K562 (cell line): ENCODE measurements at regions not wholly inside any gene's neighbourhood (a gene's known extent, or its start where the extent isn't known, plus 50 kb on each side); places are given as distances from the start of the nearest gene placed in this dataset.

ENCODE experiments used
- CBFB ChIP-seq: sonication (generic); formaldehyde crosslinking; IDR thresholded peaks from 2 replicates; pipeline ENCODE4 v1.4.0; 2020; ENCODE audit warnings: mild to moderate bottlenecking, missing genetic modification reagents
- CHCHD3 ChIP-seq: fragments of 250-450 bp; sonication (Bioruptor Pico); IDR thresholded peaks from 2 replicates; pipeline ENCODE4 v2.1.2; 2022; ENCODE audit warnings: mild to moderate bottlenecking
- CTCF ChIP-seq, 3 experiments: IDR thresholded peaks in 2 of 3; conservative IDR thresholded peaks in 1 of 3; 2 replicates each; pipeline ENCODE4 v1.5.1; 2011 to 2012; ENCODE audit warnings: low read length in 3 of 3, mild to moderate bottlenecking in 3 of 3, control low read depth in 2 of 3, improper control_type of control experiment in 1 of 3, inconsistent platforms in 1 of 3, low read depth in 1 of 3, mixed read lengths in 1 of 3, moderate library complexity in 1 of 3; ENCODE audit not compliant: insufficient read depth in 2 of 3
- SPI1 ChIP-seq: IDR thresholded peaks from 2 replicates; pipeline ENCODE4 v1.6.1; 2011; ENCODE audit warnings: low read depth, low read length, control low read depth, borderline replicate concordance
- STAT5B ChIP-seq: fragments of 250-450 bp; sonication (Bioruptor Pico); IDR thresholded peaks from 2 replicates; pipeline ENCODE4 v1.8.0; 2021; ENCODE audit warnings: mild to moderate bottlenecking, inconsistent platforms
- STAT6 ChIP-seq: sonication (generic); formaldehyde crosslinking; IDR thresholded peaks from 2 replicates; pipeline ENCODE4 v1.8.1; 2023; ENCODE audit warnings: mild to moderate bottlenecking, missing genetic modification reagents
- ZNF407 ChIP-seq: fragments of 450-650 bp; IDR thresholded peaks from 2 replicates; pipeline ENCODE4 v1.6.1; 2016; ENCODE audit warnings: low read depth

GRCh38 chr4:132316738-132317137 lies 832.4 kb upstream of the PCDH10 start:
- TF ChIP-seq ZNF407 = no peak
- no peak for TF ChIP-seq CTCF (IDR thresholded peaks at IDR 0.05 in 2 of 3, conservative IDR thresholded peaks at IDR 0.05 in 1 of 3; ENCODE audit: insufficient read depth in 2 of 3, low read depth in 1 of 3, low read length in 3 of 3)
- no peak for TF ChIP-seq STAT5B
- TF ChIP-seq CBFB (CRISPR knock-in tag) = no peak
- TF ChIP-seq CHCHD3 (CRISPR knock-in tag) = no peak
- TF ChIP-seq STAT6 (CRISPR knock-in tag) = no peak
- TF ChIP-seq SPI1 = no peak
